ENCODE measurements at regions not wholly inside any gene's neighbourhood (a gene's known extent, or its start where the extent isn't known, plus 50 kb on each side); places are given as distances from the start of the nearest gene placed in this dataset.

DNA sequence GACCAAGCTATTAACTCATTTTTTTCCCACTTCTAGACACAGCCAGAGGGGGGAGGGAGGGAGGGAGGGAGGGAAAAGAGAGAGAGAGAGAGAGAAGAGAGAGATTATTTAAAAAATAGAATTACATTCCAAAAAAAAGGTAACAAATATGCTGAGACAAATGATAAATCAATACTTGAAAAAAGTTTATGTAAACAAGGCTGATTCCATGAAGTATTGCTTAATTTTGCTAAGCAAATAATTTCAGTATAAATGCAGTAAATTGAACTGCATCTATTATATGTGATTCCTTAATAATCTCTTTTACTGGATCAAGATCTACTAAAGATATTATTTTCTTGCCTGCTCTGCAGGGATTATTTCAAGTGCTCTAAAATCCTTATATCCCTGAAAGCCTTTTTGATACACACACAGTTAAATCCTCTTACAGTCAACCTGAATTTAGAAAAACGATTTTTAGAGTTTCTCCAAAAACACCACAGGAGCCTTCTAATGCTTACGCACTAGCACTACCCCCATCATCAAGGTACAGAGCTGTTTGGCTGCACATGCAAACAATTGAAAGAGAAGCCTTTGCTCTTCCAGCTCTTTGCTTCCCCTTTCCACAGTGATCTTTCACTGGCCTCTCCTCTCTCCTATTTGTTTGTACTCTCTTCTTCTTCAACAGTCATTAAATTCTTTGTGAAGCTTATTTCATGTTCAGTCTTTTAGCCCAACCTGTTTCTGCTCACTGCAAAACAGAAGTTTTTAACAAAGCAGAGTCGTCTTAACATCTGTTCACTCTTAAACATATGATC is 426.3 kb upstream of the FAM241A start (continued):
- no peak for TF ChIP-seq TCF7 (IDR thresholded peaks at IDR 0.05; ENCODE audit: borderline replicate concordance)
- TF ChIP-seq, protein P1, sequence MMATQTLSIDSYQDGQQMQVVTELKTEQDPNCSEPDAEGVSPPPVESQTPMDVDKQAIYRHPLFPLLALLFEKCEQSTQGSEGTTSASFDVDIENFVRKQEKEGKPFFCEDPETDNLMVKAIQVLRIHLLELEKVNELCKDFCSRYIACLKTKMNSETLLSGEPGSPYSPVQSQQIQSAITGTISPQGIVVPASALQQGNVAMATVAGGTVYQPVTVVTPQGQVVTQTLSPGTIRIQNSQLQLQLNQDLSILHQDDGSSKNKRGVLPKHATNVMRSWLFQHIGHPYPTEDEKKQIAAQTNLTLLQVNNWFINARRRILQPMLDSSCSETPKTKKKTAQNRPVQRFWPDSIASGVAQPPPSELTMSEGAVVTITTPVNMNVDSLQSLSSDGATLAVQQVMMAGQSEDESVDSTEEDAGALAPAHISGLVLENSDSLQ (IDR thresholded peaks at IDR 0.05) = no peak
- TF ChIP-seq CEBPB (IDR thresholded peaks at IDR 0.05; ENCODE audit: borderline replicate concordance in 1 of 2, low read depth in 2 of 2, low read length in 2 of 2) = no peak
- no peak for TF ChIP-seq SMAD1 (IDR thresholded peaks at IDR 0.05; ENCODE audit: low read depth, partially characterized antibody)
- TF ChIP-seq, protein P2, sequence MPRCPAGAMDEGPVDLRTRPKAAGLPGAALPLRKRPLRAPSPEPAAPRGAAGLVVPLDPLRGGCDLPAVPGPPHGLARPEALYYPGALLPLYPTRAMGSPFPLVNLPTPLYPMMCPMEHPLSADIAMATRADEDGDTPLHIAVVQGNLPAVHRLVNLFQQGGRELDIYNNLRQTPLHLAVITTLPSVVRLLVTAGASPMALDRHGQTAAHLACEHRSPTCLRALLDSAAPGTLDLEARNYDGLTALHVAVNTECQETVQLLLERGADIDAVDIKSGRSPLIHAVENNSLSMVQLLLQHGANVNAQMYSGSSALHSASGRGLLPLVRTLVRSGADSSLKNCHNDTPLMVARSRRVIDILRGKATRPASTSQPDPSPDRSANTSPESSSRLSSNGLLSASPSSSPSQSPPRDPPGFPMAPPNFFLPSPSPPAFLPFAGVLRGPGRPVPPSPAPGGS (IDR thresholded peaks at IDR 0.05; ENCODE audit: borderline replicate concordance, insufficient read depth, low read depth, low read length, poor library complexity, severe bottlenecking) = no peak
- TF ChIP-seq RBBP5 (conservative IDR thresholded peaks at IDR 0.05) = no peak
- TF ChIP-seq HDGF (IDR thresholded peaks at IDR 0.05) = no peak
- TF ChIP-seq, protein P3, sequence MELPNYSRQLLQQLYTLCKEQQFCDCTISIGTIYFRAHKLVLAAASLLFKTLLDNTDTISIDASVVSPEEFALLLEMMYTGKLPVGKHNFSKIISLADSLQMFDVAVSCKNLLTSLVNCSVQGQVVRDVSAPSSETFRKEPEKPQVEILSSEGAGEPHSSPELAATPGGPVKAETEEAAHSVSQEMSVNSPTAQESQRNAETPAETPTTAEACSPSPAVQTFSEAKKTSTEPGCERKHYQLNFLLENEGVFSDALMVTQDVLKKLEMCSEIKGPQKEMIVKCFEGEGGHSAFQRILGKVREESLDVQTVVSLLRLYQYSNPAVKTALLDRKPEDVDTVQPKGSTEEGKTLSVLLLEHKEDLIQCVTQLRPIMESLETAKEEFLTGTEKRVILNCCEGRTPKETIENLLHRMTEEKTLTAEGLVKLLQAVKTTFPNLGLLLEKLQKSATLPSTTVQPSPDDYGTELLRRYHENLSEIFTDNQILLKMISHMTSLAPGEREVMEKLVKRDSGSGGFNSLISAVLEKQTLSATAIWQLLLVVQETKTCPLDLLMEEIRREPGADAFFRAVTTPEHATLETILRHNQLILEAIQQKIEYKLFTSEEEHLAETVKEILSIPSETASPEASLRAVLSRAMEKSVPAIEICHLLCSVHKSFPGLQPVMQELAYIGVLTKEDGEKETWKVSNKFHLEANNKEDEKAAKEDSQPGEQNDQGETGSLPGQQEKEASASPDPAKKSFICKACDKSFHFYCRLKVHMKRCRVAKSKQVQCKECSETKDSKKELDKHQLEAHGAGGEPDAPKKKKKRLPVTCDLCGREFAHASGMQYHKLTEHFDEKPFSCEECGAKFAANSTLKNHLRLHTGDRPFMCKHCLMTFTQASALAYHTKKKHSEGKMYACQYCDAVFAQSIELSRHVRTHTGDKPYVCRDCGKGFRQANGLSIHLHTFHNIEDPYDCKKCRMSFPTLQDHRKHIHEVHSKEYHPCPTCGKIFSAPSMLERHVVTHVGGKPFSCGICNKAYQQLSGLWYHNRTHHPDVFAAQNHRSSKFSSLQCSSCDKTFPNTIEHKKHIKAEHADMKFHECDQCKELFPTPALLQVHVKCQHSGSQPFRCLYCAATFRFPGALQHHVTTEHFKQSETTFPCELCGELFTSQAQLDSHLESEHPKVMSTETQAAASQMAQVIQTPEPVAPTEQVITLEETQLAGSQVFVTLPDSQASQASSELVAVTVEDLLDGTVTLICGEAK (IDR thresholded peaks at IDR 0.05; ENCODE audit: borderline replicate concordance) = no peak
- no peak for TF ChIP-seq TCF3 (IDR thresholded peaks at IDR 0.05; ENCODE audit: borderline replicate concordance, insufficient read depth, low read depth, low read length)
